ENCODE measurements at regions not wholly inside any gene's neighbourhood (a gene's known extent, or its start where the extent isn't known, plus 50 kb on each side); places are given as distances from the start of the nearest gene placed in this dataset.

DNA sequence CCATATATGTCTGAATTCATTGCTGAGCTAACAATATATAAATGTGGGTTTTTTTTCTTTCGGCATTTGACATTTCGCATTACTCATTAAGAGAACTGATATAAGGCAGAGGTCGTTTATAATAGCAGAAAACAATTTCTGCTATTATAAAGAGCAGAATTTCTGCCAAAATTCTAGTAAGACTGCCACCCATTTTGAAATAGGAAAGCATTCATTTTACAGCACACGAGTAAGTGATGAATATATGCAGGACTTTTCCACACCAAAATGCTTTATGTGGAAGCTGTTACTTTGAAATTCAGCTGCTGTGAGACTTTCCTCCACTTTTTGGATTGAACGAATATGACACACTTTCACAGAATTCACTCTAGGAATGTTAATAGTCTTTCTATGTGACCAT lies 610.9 kb upstream of the MAN1A1 start:
- TF ChIP-seq CTCF (IDR thresholded peaks at IDR 0.05) (no peak), POLR2A (IDR thresholded peaks at IDR 0.05) (no peak)

All from heart left ventricle (tissue), 13 donors.